CMK (cell line): ENCODE measurements at regions not wholly inside any gene's neighbourhood (a gene's known extent, or its start where the extent isn't known, plus 50 kb on each side); places are given as distances from the start of the nearest gene placed in this dataset.
"Not testable (repeated sequence)": the region's sequence is repeated elsewhere in the genome, so short reads cannot be mapped to it uniquely, and the experiment has no call there.

Source experiments
- DNase-seq: peaks from one replicate; pipeline ENCODE4 v3.0.0-alpha.2; 2010; ENCODE audit warnings: low read depth

GRCh38 chr3:106317141-106318055 lies 448.6 kb upstream of the CBLB start:
- DNase-seq = no peak

- not testable (repeated sequence) for DNase-seq
These were observed 452.6 kb upstream of the CBLB start for GRCh38 chr3:106321438-106321837.

GRCh38 chr3:106323586-106323985 lies 454.8 kb upstream of the CBLB start:
- DNase-seq = no peak

GRCh38 chr3:106326941-106327695 lies 458.3 kb upstream of the CBLB start:
- no peak for DNase-seq

- DNase-seq = no peak
These were observed 458.8 kb upstream of the CBLB start for GRCh38 chr3:106327696-106328025.

- DNase-seq = no peak
These were observed 459.4 kb upstream of the CBLB start for GRCh38 chr3:106328224-106328623.

GRCh38 chr3:106329521-106329920 lies 460.7 kb upstream of the CBLB start:
- no peak for DNase-seq

GRCh38 chr3:106331636-106332035 lies 462.8 kb upstream of the CBLB start:
- no peak for DNase-seq

- DNase-seq = no peak
These were observed 463.3 kb upstream of the CBLB start for GRCh38 chr3:106332129-106332528.

- no peak for DNase-seq
These were observed 464.1 kb upstream of the CBLB start for GRCh38 chr3:106332884-106333283.

- DNase-seq = no peak
These were observed 465.3 kb upstream of the CBLB start for GRCh38 chr3:106333911-106334618.

- DNase-seq = no peak
These were observed 467.8 kb upstream of the CBLB start for GRCh38 chr3:106336619-106337018.

- DNase-seq = no peak
These were observed 468.3 kb upstream of the CBLB start for GRCh38 chr3:106337116-106337515.

GRCh38 chr3:106338582-106339214 lies 469.9 kb upstream of the CBLB start:
- DNase-seq = no peak

- DNase-seq = no peak
These were observed 470.7 kb upstream of the CBLB start for GRCh38 chr3:106339551-106339950.

GRCh38 chr3:106341087-106341486 lies 472.3 kb upstream of the CBLB start:
- no peak for DNase-seq

- no peak for DNase-seq
These were observed 472.9 kb upstream of the CBLB start for GRCh38 chr3:106341586-106342162.

- DNase-seq = no peak
These were observed 473.6 kb upstream of the CBLB start for GRCh38 chr3:106342386-106342785.

- DNase-seq = no peak
These were observed 475.0 kb upstream of the CBLB start for GRCh38 chr3:106343811-106344210.

- DNase-seq = no peak
These were observed 476.7 kb upstream of the CBLB start for GRCh38 chr3:106345353-106346027.

- DNase-seq = no peak
These were observed 478.5 kb upstream of the CBLB start for GRCh38 chr3:106347350-106347749.
